ENCODE measurements at regions not wholly inside any gene's neighbourhood (a gene's known extent, or its start where the extent isn't known, plus 50 kb on each side); places are given as distances from the start of the nearest gene placed in this dataset.

- Histone ChIP-seq H3K4me3 (ENCODE audit: control insufficient read depth in 2 of 3, extremely low read depth in 1 of 3, insufficient read depth in 2 of 3, low read depth in 1 of 3, low read length in 3 of 3) (no peak overlapping the region), H3K4me2 (ENCODE audit: control insufficient read depth, extremely low read depth, insufficient read depth, low read depth, low read length) (no peak overlapping the region), H4K20me1 (ENCODE audit: control insufficient read depth, extremely low read depth, insufficient read depth, low read length) (no peaks in the 10 kb centered on the region), H3K9me3 (ENCODE audit: control insufficient read depth, low read depth, low read length) (no peaks in the 10 kb centered on the region), H3K36me3 (ENCODE audit: control insufficient read depth in 2 of 2, extremely low read depth in 1 of 2, insufficient read depth in 2 of 2, low read length in 2 of 2) (no peaks in the 10 kb centered on the region), H3K27me3 (ENCODE audit: control insufficient read depth, extremely low read depth, insufficient read depth, low read length) (no peaks in the 10 kb centered on the region), H3K9me1 (ENCODE audit: control insufficient read depth, extremely low read depth, insufficient read depth, low read length) (no peaks in the 10 kb centered on the region), H3K4me1 (ENCODE audit: control insufficient read depth, extremely low read depth, insufficient read depth, low read length) (peaks cover 23% of the 10 kb centered on the region), H3K9ac (ENCODE audit: control insufficient read depth, extremely low read depth, insufficient read depth, low read length) (no peak overlapping the region), H3K27ac (ENCODE audit: control insufficient read depth, insufficient read depth, low read length) (no peak overlapping the region), H2AFZ (ENCODE audit: control insufficient read depth, low read length) (no peak overlapping the region), H3K79me2 (ENCODE audit: control insufficient read depth, insufficient read depth, low read length) (no peaks in the 10 kb centered on the region)
- TF ChIP-seq EZH2 (IDR thresholded peaks at IDR 0.05; ENCODE audit: low read length) (no peak), CTCF (optimal IDR thresholded peaks at IDR 0.05 in 1 of 3, IDR thresholded peaks at IDR 0.05 in 1 of 3, conservative IDR thresholded peaks at IDR 0.05 in 1 of 3; ENCODE audit: extremely low read depth in 1 of 3, insufficient read depth in 2 of 3, low read length in 3 of 3) (no peak)
- dilution Hi-C loops (cut with MboI; ENCODE audit: extremely low pct_ligation_motif_present, low sequenced_read_pairs), result no loop called here
- no peak for DNase-seq (ENCODE audit: low read depth, low spot score)
- FAIRE-seq, result no peak
Measured at GRCh38 chr10:8278099-8278498, 223.6 kb downstream of the GATA3 start.

- H3K79me2 ChIP-seq (ENCODE audit: control insufficient read depth, insufficient read depth, low read length), result no peaks in the 10 kb centered on the region
- FAIRE-seq (peak; percentile 82), DNase-seq (ENCODE audit: low read depth, low spot score) (no peak)
- TF ChIP-seq EZH2 (IDR thresholded peaks at IDR 0.05; ENCODE audit: low read length), result no peak
- TF ChIP-seq CTCF (optimal IDR thresholded peaks at IDR 0.05 in 1 of 3, IDR thresholded peaks at IDR 0.05 in 1 of 3, conservative IDR thresholded peaks at IDR 0.05 in 1 of 3; ENCODE audit: extremely low read depth in 1 of 3, insufficient read depth in 2 of 3, low read length in 3 of 3), result no peak
- H3K27ac ChIP-seq (ENCODE audit: control insufficient read depth, insufficient read depth, low read length), result no peak overlapping the region
- dilution Hi-C loops (cut with MboI; ENCODE audit: extremely low pct_ligation_motif_present, low sequenced_read_pairs), result no loop called here
- H3K4me1 ChIP-seq (ENCODE audit: control insufficient read depth, extremely low read depth, insufficient read depth, low read length), result peaks cover 9% of the 10 kb centered on the region
- peak overlapping the region; percentile 20 for H3K4me2 ChIP-seq (ENCODE audit: control insufficient read depth, extremely low read depth, insufficient read depth, low read depth, low read length)
- H3K9me3 ChIP-seq (ENCODE audit: control insufficient read depth, low read depth, low read length), result no peaks in the 10 kb centered on the region
- H3K9me1 ChIP-seq (ENCODE audit: control insufficient read depth, extremely low read depth, insufficient read depth, low read length), result no peaks in the 10 kb centered on the region
- H4K20me1 ChIP-seq (ENCODE audit: control insufficient read depth, extremely low read depth, insufficient read depth, low read length), result no peaks in the 10 kb centered on the region
- no peaks in the 10 kb centered on the region for H3K27me3 ChIP-seq (ENCODE audit: control insufficient read depth, extremely low read depth, insufficient read depth, low read length)
- H2AFZ ChIP-seq (ENCODE audit: control insufficient read depth, low read length), result peak overlapping the region; percentile 8
- H3K9ac ChIP-seq (ENCODE audit: control insufficient read depth, extremely low read depth, insufficient read depth, low read length), result no peak overlapping the region
- H3K36me3 ChIP-seq (ENCODE audit: control insufficient read depth in 2 of 2, extremely low read depth in 1 of 2, insufficient read depth in 2 of 2, low read length in 2 of 2), result no peaks in the 10 kb centered on the region
- no peak overlapping the region for H3K4me3 ChIP-seq (ENCODE audit: control insufficient read depth in 2 of 3, extremely low read depth in 1 of 3, insufficient read depth in 2 of 3, low read depth in 1 of 3, low read length in 3 of 3)
Measured at GRCh38 chr10:8279598-8279997, 225.1 kb downstream of the GATA3 start.
